Stomach (tissue), 4 donors: ENCODE measurements at regions not wholly inside any gene's neighbourhood (a gene's known extent, or its start where the extent isn't known, plus 50 kb on each side); places are given as distances from the start of the nearest gene placed in this dataset.

Experiments
- EP300 ChIP-seq: sonication (generic); formaldehyde crosslinking; IDR thresholded peaks from one replicate; pipeline ENCODE4 v1.6.1; 2017; ENCODE audit warnings: antibody characterized with exemption
- POLR2A ChIP-seq, 4 donors: fragments of 450-650 bp; IDR thresholded peaks; one replicate each; pipeline ENCODE4 v1.6.1; 2016; ENCODE audit warnings: antibody characterized with exemption in 4 of 4, control low read depth in 2 of 4, mild to moderate bottlenecking in 1 of 4, moderate library complexity in 1 of 4
- POLR2AphosphoS5 ChIP-seq, 3 donors: sonication (generic); formaldehyde crosslinking; IDR thresholded peaks; one replicate each; pipeline ENCODE4 v1.6.1; 2016; ENCODE audit warnings: antibody characterized with exemption in 3 of 3
- TF ChIP-seq, protein P1 (sequence below), 7 experiments: fragments of 450-650 bp in 4 of 7; fragments of 200-600 bp in 3 of 7; sonication (generic) in 3 of 7; IDR thresholded peaks; one replicate each; pipeline ENCODE4 v1.5.1; 2016 to 2019; ENCODE audit warnings: antibody characterized with exemption in 7 of 7, control low read depth in 2 of 7, mild to moderate bottlenecking in 1 of 7

DNA sequence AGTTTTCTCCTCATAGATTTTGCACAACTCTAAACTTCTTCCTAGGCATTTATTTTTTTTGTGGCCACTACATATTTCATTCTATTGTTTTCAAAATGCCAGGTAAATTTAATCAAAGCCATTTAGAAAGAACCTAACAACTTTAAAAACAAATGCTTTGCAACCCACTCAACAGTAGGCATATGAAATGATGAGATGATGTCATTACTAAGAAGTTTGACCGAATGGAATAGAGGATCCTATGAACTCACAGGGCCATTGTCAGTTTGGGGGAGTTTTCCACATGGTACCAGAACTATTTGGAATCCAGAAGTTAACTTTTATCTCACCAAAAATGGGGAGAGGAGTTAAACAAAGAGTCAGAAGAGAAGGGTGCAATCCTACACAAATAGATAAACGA is 100.7 kb upstream of the INHBA start:
- no peak for TF ChIP-seq POLR2AphosphoS5 (IDR thresholded peaks at IDR 0.05)
- TF ChIP-seq, protein P1, sequence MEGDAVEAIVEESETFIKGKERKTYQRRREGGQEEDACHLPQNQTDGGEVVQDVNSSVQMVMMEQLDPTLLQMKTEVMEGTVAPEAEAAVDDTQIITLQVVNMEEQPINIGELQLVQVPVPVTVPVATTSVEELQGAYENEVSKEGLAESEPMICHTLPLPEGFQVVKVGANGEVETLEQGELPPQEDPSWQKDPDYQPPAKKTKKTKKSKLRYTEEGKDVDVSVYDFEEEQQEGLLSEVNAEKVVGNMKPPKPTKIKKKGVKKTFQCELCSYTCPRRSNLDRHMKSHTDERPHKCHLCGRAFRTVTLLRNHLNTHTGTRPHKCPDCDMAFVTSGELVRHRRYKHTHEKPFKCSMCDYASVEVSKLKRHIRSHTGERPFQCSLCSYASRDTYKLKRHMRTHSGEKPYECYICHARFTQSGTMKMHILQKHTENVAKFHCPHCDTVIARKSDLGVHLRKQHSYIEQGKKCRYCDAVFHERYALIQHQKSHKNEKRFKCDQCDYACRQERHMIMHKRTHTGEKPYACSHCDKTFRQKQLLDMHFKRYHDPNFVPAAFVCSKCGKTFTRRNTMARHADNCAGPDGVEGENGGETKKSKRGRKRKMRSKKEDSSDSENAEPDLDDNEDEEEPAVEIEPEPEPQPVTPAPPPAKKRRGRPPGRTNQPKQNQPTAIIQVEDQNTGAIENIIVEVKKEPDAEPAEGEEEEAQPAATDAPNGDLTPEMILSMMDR (IDR thresholded peaks at IDR 0.05), result no peak
- no peak for TF ChIP-seq POLR2A (IDR thresholded peaks at IDR 0.05)
- TF ChIP-seq EP300, result no peak
